Cardiac muscle cell (in vitro differentiated cells and primary cell): ENCODE measurements at regions not wholly inside any gene's neighbourhood (a gene's known extent, or its start where the extent isn't known, plus 50 kb on each side); places are given as distances from the start of the nearest gene placed in this dataset.
"Not testable (repeated sequence)": the region's sequence is repeated elsewhere in the genome, so short reads cannot be mapped to it uniquely, and the experiment has no call there.

Experiments
- DNase-seq, 2 donors: peaks; one replicate each; pipeline versions ENCODE4 v3.0.0 to v3.0.0-alpha.2; 2010 to 2017; ENCODE audit warnings: low read depth in 1 of 2, low spot score in 1 of 2
- H3K27ac ChIP-seq: fragments of 200-600 bp; sonication (generic); 2 replicates; pipeline ENCODE4 v1.5.1; 2016
- H3K27me3 ChIP-seq: fragments of 200-600 bp; sonication (generic); 2 replicates; pipeline ENCODE4 v1.6.0; 2016; ENCODE audit warnings: control low read depth
- H3K36me3 ChIP-seq: fragments of 200-600 bp; sonication (generic); 2 replicates; pipeline ENCODE4 v1.5.1; 2016; ENCODE audit warnings: control low read depth
- H3K4me1 ChIP-seq: fragments of 200-600 bp; sonication (generic); 2 replicates; pipeline ENCODE4 v1.8.1; 2017; ENCODE audit warnings: low read depth, mild to moderate bottlenecking, mixed run types
- H3K4me3 ChIP-seq: fragments of 200-600 bp; sonication (generic); 2 replicates; pipeline ENCODE4 v1.5.1; 2016; ENCODE audit warnings: mild to moderate bottlenecking
- H3K9me3 ChIP-seq: fragments of 200-600 bp; sonication (generic); 2 replicates; pipeline ENCODE4 v1.5.1; 2017; ENCODE audit warnings: low read depth, mild to moderate bottlenecking, control low read depth
- CTCF ChIP-seq: IDR thresholded peaks from 2 replicates; pipeline ENCODE4 v1.5.1; 2012; ENCODE audit warnings: low read depth, mild to moderate bottlenecking, low read length

GRCh38 chr5:125898851-125899405 is 524.3 kb upstream of the GRAMD2B start:
- no peaks in the 10 kb centered on the region for H3K9me3 ChIP-seq
- DNase-seq: no peak
- H3K27me3 ChIP-seq: no peaks in the 10 kb centered on the region
- no peak overlapping the region for H3K27ac ChIP-seq
- no peak overlapping the region for H3K4me3 ChIP-seq
- no peaks in the 10 kb centered on the region for H3K4me1 ChIP-seq
- H3K36me3 ChIP-seq: no peaks in the 10 kb centered on the region
- TF ChIP-seq CTCF: no peak

DNA sequence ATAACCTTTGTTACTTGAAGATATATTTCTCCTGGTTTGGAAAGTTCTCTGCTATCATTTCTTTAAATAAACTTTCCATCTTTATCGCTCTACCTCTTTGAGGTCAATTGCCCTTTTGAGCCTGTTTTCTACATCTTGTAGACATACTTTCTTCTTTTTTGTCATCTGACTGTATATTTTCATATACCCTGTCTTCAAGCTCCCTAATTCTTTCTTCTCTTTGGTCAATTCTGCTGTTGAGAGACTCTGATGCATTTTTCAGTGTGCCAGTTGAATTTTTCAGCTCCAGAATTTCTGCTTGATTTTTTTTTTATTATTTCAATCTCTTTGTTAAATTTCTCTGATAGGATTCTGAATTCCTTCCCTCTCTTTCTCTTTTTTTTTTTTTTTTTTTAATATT is 511.2 kb upstream of the GRAMD2B start:
- Histone ChIP-seq H3K4me1 (no peaks in the 10 kb centered on the region), H3K36me3 (no peaks in the 10 kb centered on the region), H3K9me3 (no peaks in the 10 kb centered on the region), H3K27ac (no peak overlapping the region), H3K4me3 (no peak overlapping the region), H3K27me3 (no peaks in the 10 kb centered on the region)
- no peak for TF ChIP-seq CTCF
- DNase-seq: no peak

- Histone ChIP-seq H3K9me3 (no peaks in the 10 kb centered on the region), H3K4me3 (no peak overlapping the region), H3K27ac (no peak overlapping the region), H3K27me3 (no peaks in the 10 kb centered on the region), H3K4me1 (no peaks in the 10 kb centered on the region), H3K36me3 (no peaks in the 10 kb centered on the region)
- DNase-seq: no peak
- no peak for TF ChIP-seq CTCF
Observed at GRCh38 chr5:125913200-125913599, 510.0 kb upstream of the GRAMD2B start.

- Histone ChIP-seq H3K27me3 (no peaks in the 10 kb centered on the region), H3K9me3 (no peaks in the 10 kb centered on the region), H3K36me3 (no peaks in the 10 kb centered on the region), H3K4me3 (no peak overlapping the region), H3K27ac (no peak overlapping the region), H3K4me1 (no peaks in the 10 kb centered on the region)
- no peak for DNase-seq
- TF ChIP-seq CTCF: no peak
Observed at GRCh38 chr5:125914471-125914870, 508.7 kb upstream of the GRAMD2B start.

DNA sequence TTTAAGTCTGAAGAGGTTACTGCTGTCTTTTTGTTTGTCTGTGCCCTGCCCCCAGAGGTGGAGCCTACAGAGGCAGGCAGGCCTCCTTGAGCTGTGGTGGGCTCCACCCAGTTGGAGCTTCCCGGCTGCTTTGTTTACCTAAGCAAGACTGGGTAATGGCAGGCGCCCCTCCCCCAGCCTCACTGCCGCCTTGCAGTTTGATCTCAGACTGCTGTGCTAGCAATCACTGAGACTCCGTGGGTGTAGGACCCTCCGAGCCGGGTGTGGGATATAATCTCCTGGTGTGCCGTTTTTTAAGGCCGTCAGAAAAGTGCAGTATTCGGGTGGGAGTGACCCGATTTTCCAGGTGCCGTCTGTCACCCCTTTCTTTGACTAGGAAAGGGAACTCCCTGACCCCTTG is 499.3 kb upstream of the GRAMD2B start:
- H3K4me1 ChIP-seq, H3K9me3 ChIP-seq, H3K27ac ChIP-seq, H3K36me3 ChIP-seq, H3K4me3 ChIP-seq, H3K27me3 ChIP-seq, DNase-seq: not testable (repeated sequence)

DNA sequence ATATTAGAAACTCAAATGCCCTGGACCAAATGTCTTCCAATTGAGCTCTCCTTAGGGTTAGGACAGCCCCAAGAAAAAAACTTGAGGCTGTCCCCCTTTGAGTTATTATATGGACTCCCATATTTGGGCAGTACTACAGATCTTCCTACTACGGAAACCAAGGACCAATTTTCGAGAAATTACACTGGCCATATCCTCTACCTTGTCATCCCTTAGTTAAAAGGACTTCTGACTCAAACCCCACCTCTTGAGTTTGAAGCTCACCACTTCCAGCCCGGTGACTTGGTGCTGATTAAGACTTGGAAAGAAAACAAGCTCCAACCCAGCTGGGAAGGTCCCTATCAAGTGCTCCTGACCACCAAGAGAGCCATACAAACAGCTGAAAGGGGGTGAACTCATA is 497.0 kb upstream of the GRAMD2B start:
- Histone ChIP-seq H3K36me3 (no peaks in the 10 kb centered on the region), H3K27me3 (no peaks in the 10 kb centered on the region), H3K4me3 (no peak overlapping the region), H3K4me1 (no peaks in the 10 kb centered on the region), H3K27ac (no peak overlapping the region), H3K9me3 (no peaks in the 10 kb centered on the region)
- no peak for DNase-seq
- TF ChIP-seq CTCF: no peak
